ENCODE measurements at regions not wholly inside any gene's neighbourhood (a gene's known extent, or its start where the extent isn't known, plus 50 kb on each side); places are given as distances from the start of the nearest gene placed in this dataset.

- Mint-ChIP-seq H3K27ac (no peak overlapping the region), H3K4me1 (ENCODE audit: low read depth) (no peaks in the 10 kb centered on the region), H3K9me3 (peaks cover 48% of the 10 kb centered on the region), H3K36me3 (ENCODE audit: low read depth) (no peaks in the 10 kb centered on the region), H3K27me3 (ENCODE audit: low read depth) (no peaks in the 10 kb centered on the region), H3K4me3 (ENCODE audit: low read depth) (no peak overlapping the region)
- intact Hi-C loops (cut with micrococcal nuclease) = no loop called here
- DNase-seq (ENCODE audit: low spot score) = no peak
Measured at GRCh38 chr5:28523888-28524635, 1485.7 kb upstream of the CDH9 start.

- Mint-ChIP-seq H3K9me3 (peaks cover 44% of the 10 kb centered on the region), H3K4me3 (ENCODE audit: low read depth) (no peak overlapping the region), H3K36me3 (ENCODE audit: low read depth) (no peaks in the 10 kb centered on the region), H3K27ac (no peak overlapping the region), H3K27me3 (ENCODE audit: low read depth) (no peaks in the 10 kb centered on the region), H3K4me1 (ENCODE audit: low read depth) (no peaks in the 10 kb centered on the region)
- no peak for DNase-seq (ENCODE audit: low spot score)
- intact Hi-C loops (cut with micrococcal nuclease) = no loop called here
Measured at GRCh38 chr5:28523416-28523815, 1485.0 kb upstream of the CDH9 start.

GRCh38 chr5:28517691-28518090, 1479.3 kb upstream of the CDH9 start:
- intact Hi-C loops (cut with micrococcal nuclease) = no loop called here
- no peaks in the 10 kb centered on the region for H3K36me3 Mint-ChIP-seq (ENCODE audit: low read depth)
- H3K27ac Mint-ChIP-seq = no peak overlapping the region
- H3K4me1 Mint-ChIP-seq (ENCODE audit: low read depth) = no peaks in the 10 kb centered on the region
- no peaks in the 10 kb centered on the region for H3K27me3 Mint-ChIP-seq (ENCODE audit: low read depth)
- H3K9me3 Mint-ChIP-seq = peaks cover 43% of the 10 kb centered on the region
- no peak for DNase-seq (ENCODE audit: low spot score)
- no peak overlapping the region for H3K4me3 Mint-ChIP-seq (ENCODE audit: low read depth)

DNA sequence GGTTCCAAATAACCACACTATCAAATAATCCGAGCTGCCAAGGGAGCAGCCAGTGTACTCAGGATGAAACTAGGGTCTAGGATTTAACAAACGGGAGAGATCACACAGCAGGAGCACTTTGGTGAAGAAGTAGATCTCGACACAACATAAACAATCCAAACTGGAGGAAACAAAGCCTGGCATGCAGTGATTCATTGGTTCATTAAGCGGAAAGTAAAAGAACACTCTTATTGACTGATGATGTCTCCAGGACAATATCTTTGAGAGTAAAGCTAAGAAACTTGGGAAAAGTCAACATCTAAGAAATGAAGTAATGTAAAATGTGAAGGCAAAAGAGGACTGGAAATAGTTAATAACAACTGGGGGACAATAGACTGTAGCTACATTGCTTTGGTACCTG, 1478.3 kb upstream of the CDH9 start:
- H3K27me3 Mint-ChIP-seq (ENCODE audit: low read depth) = no peaks in the 10 kb centered on the region

GRCh38 chr5:28512648-28513047, 1474.3 kb upstream of the CDH9 start:
- Mint-ChIP-seq H3K4me3 (ENCODE audit: low read depth) (no peak overlapping the region), H3K9me3 (peaks cover 25% of the 10 kb centered on the region), H3K27me3 (ENCODE audit: low read depth) (no peaks in the 10 kb centered on the region), H3K4me1 (ENCODE audit: low read depth) (no peaks in the 10 kb centered on the region), H3K27ac (no peak overlapping the region), H3K36me3 (ENCODE audit: low read depth) (no peaks in the 10 kb centered on the region)
- intact Hi-C loops (cut with micrococcal nuclease) = no loop called here
- DNase-seq (ENCODE audit: low spot score) = no peak

More for the DNA sequence above, 1478.3 kb upstream of the CDH9 start:
- intact Hi-C loops (cut with micrococcal nuclease) = no loop called here
- no peaks in the 10 kb centered on the region for H3K36me3 Mint-ChIP-seq (ENCODE audit: low read depth)
- H3K27ac Mint-ChIP-seq = no peak overlapping the region
- DNase-seq (ENCODE audit: low spot score) = no peak
- peaks cover 34% of the 10 kb centered on the region for H3K9me3 Mint-ChIP-seq
- H3K4me3 Mint-ChIP-seq (ENCODE audit: low read depth) = no peak overlapping the region
- H3K4me1 Mint-ChIP-seq (ENCODE audit: low read depth) = no peaks in the 10 kb centered on the region

DNA sequence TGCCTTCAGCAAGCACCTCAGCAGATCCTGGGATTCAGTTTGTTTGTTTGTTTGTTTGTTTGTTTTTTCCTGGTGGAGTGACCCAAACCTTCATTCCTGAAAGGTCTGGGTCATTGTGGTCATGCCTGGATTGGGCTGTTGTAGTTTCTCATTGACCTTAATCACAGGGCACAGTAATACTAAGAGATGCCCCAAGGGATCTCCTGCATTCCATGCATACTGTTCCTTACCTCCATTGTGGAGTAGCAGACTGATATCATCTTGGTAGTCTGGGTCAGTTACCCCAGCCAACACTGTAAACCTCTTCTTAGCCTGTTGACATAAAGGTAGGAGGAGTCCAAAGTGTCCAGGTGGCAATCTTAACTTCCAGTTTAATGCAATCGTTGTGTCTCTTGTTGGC, 1466.7 kb upstream of the CDH9 start:
- intact Hi-C loops (cut with micrococcal nuclease) = no loop called here
- no peaks in the 10 kb centered on the region for H3K27me3 Mint-ChIP-seq (ENCODE audit: low read depth)

GRCh38 chr5:28500511-28500910, 1462.1 kb upstream of the CDH9 start:
- H3K4me3 Mint-ChIP-seq (ENCODE audit: low read depth) = no peak overlapping the region
- peaks cover 26% of the 10 kb centered on the region for H3K9me3 Mint-ChIP-seq
- intact Hi-C loops (cut with micrococcal nuclease) = no loop called here
- no peaks in the 10 kb centered on the region for H3K27me3 Mint-ChIP-seq (ENCODE audit: low read depth)
- H3K4me1 Mint-ChIP-seq (ENCODE audit: low read depth) = no peaks in the 10 kb centered on the region
- H3K36me3 Mint-ChIP-seq (ENCODE audit: low read depth) = no peaks in the 10 kb centered on the region
- no peak for DNase-seq (ENCODE audit: low spot score)
- H3K27ac Mint-ChIP-seq = no peak overlapping the region

More for the DNA sequence above, 1466.7 kb upstream of the CDH9 start:
- Mint-ChIP-seq H3K36me3 (ENCODE audit: low read depth) (no peaks in the 10 kb centered on the region), H3K9me3 (peaks cover 19% of the 10 kb centered on the region), H3K27ac (no peak overlapping the region), H3K4me3 (ENCODE audit: low read depth) (no peak overlapping the region), H3K4me1 (ENCODE audit: low read depth) (no peaks in the 10 kb centered on the region)
- DNase-seq (ENCODE audit: low spot score) = no peak

- no peaks in the 10 kb centered on the region for H3K4me1 Mint-ChIP-seq (ENCODE audit: low read depth)
Measured at GRCh38 chr5:28499766-28500290, 1461.4 kb upstream of the CDH9 start.

DNA sequence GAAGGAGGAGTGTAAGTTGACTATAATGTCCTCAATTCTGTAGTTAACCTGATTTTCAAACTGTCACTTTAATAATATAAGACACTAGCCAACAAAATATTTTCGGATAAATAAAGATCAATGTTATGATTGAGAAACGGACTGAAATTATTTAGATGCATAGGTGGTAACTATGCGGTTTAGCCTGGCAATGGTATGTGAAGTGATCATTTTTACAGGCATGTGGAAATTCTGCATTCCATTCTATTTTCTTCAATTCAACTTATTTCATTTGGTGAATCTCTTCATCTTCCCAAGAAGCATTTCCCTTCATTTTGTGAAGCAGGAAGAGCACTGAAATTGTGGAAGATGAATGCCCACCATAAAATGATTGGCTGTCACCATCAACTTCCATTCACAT, 1457.5 kb upstream of the CDH9 start:
- H3K27me3 Mint-ChIP-seq (ENCODE audit: low read depth) = no peaks in the 10 kb centered on the region
- intact Hi-C loops (cut with micrococcal nuclease) = loop anchor here (5.0 kb wide), 1 partner anchor 279 kb away; no protein-coding TSS in a partner anchor
- H3K4me3 Mint-ChIP-seq (ENCODE audit: low read depth) = no peak overlapping the region
- no peaks in the 10 kb centered on the region for H3K4me1 Mint-ChIP-seq (ENCODE audit: low read depth)
- H3K9me3 Mint-ChIP-seq = peaks cover 45% of the 10 kb centered on the region
- DNase-seq (ENCODE audit: low spot score) = no peak
- no peak overlapping the region for H3K27ac Mint-ChIP-seq
- H3K36me3 Mint-ChIP-seq (ENCODE audit: low read depth) = no peaks in the 10 kb centered on the region

More at GRCh38 chr5:28499766-28500290, 1461.4 kb upstream of the CDH9 start:
- Mint-ChIP-seq H3K27ac (no peak overlapping the region), H3K9me3 (peaks cover 22% of the 10 kb centered on the region), H3K4me3 (ENCODE audit: low read depth) (no peak overlapping the region), H3K27me3 (ENCODE audit: low read depth) (no peaks in the 10 kb centered on the region), H3K36me3 (ENCODE audit: low read depth) (no peaks in the 10 kb centered on the region)
- no peak for DNase-seq (ENCODE audit: low spot score)
- intact Hi-C loops (cut with micrococcal nuclease) = loop anchor here (5.0 kb wide), 1 partner anchor 283 kb away; no protein-coding TSS in a partner anchor

DNA sequence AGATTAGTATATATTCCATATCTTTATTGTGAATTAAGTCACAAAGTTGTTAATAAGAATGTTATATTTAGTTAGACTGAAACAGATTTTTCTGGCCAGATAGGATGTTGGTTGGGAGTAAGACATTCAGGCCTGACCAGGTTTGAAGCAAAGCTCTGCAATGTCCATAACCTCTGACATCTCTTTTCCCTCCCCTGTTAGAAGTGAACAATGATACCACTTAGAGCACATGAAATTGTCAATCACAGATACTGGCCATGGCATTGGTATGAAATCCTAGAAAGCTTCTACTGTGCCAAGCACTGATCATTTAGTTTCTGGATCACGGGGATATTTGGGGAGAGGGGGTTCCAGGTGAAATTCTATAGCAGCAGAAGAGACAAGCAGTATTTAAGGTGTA, 1455.1 kb upstream of the CDH9 start:
- no peaks in the 10 kb centered on the region for H3K27me3 Mint-ChIP-seq (ENCODE audit: low read depth)
- intact Hi-C loops (cut with micrococcal nuclease) = no loop called here
- H3K4me3 Mint-ChIP-seq (ENCODE audit: low read depth) = no peak overlapping the region
- no peaks in the 10 kb centered on the region for H3K36me3 Mint-ChIP-seq (ENCODE audit: low read depth)
- peaks cover 52% of the 10 kb centered on the region for H3K9me3 Mint-ChIP-seq
- no peak for DNase-seq (ENCODE audit: low spot score)
- no peak overlapping the region for H3K27ac Mint-ChIP-seq
- H3K4me1 Mint-ChIP-seq (ENCODE audit: low read depth) = no peaks in the 10 kb centered on the region

DNA sequence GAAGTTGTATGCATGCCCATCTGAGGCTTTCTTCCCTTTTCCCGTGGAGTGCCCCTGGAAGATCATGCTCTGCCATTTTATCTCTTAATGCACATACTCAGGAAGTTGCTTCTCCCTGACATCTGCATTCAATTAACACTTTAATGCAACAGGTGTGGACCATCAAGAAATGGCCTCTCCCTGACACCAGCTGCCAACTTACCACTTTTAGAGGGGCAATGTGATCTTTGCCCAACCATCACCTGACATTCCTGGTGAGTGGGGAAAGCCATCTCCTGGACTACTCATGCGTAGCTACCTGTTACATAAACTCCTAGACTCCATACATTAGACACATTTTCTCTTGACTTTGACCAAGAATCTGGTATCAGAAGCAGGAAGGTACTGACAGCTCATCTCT, 1450.4 kb upstream of the CDH9 start:
- H3K4me3 Mint-ChIP-seq (ENCODE audit: low read depth) = no peak overlapping the region
- H3K4me1 Mint-ChIP-seq (ENCODE audit: low read depth) = no peaks in the 10 kb centered on the region
- intact Hi-C loops (cut with micrococcal nuclease) = no loop called here
- peaks cover 50% of the 10 kb centered on the region for H3K9me3 Mint-ChIP-seq
- DNase-seq (ENCODE audit: low spot score) = no peak
- no peaks in the 10 kb centered on the region for H3K27me3 Mint-ChIP-seq (ENCODE audit: low read depth)
- no peaks in the 10 kb centered on the region for H3K36me3 Mint-ChIP-seq (ENCODE audit: low read depth)
- no peak overlapping the region for H3K27ac Mint-ChIP-seq

DNA sequence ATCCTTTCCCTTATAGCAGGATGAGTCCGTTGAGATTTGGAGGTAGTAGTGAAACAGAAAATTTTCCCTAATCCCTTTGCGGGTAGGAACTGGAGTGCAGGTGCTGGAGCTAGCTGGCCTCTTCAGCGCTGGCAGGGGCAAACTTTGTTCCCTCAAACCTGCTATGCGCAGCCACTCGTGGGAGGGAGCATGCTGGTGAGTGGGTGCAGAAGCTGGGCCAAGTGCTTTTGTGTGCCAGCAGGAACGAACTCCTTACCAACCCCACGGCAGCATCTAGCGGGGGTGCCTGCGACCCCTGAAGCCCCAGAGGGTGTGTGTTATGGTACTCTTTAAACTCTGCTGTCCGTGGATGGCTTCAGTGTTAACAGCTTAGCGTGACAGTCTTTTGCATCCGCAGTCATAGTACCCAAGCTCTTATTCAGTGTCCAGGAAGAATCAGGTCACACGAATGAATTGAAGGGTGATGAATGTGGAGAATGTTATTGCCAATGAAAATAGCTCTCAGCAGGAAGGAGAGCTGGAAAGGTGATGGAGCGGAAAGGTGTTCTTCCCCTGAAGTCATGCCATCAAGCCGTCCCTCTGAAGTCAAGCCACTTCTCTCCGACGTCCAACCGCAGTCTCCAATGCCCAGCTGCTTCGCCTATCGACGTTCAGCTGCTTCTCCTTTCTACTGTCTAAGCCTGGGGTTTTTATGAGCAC, 1445.1 kb upstream of the CDH9 start:
- peaks cover 16% of the 10 kb centered on the region for H3K9me3 Mint-ChIP-seq
- H3K4me3 Mint-ChIP-seq (ENCODE audit: low read depth) = no peak overlapping the region
- H3K36me3 Mint-ChIP-seq (ENCODE audit: low read depth) = no peaks in the 10 kb centered on the region
- no peak overlapping the region for H3K27ac Mint-ChIP-seq
- intact Hi-C loops (cut with micrococcal nuclease) = no loop called here
- H3K27me3 Mint-ChIP-seq (ENCODE audit: low read depth) = no peaks in the 10 kb centered on the region
- no peak for DNase-seq (ENCODE audit: low spot score)
- no peaks in the 10 kb centered on the region for H3K4me1 Mint-ChIP-seq (ENCODE audit: low read depth)

GRCh38 chr5:28473531-28474107, 1435.2 kb upstream of the CDH9 start:
- Mint-ChIP-seq H3K4me3 (ENCODE audit: low read depth) (no peak overlapping the region), H3K27ac (no peak overlapping the region)

More at GRCh38 chr5:28473531-28474107, 1435.2 kb upstream of the CDH9 start:
- Mint-ChIP-seq H3K9me3 (peaks cover 48% of the 10 kb centered on the region), H3K36me3 (ENCODE audit: low read depth) (no peaks in the 10 kb centered on the region), H3K27me3 (ENCODE audit: low read depth) (no peaks in the 10 kb centered on the region), H3K4me1 (ENCODE audit: low read depth) (no peaks in the 10 kb centered on the region)
- intact Hi-C loops (cut with micrococcal nuclease) = no loop called here
- DNase-seq (ENCODE audit: low spot score) = no peak
